ENCODE measurements at regions not wholly inside any gene's neighbourhood (a gene's known extent, or its start where the extent isn't known, plus 50 kb on each side); places are given as distances from the start of the nearest gene placed in this dataset.

GRCh38 chr1:117739504-117739903 is 133.7 kb downstream of the TENT5C start:
- no peak for TF ChIP-seq SIN3A (conservative IDR thresholded peaks at IDR 0.05 in 1 of 2, IDR thresholded peaks at IDR 0.05 in 1 of 2; ENCODE audit: low read depth in 1 of 2, low read length in 2 of 2)
- TF ChIP-seq POLR2A (IDR thresholded peaks at IDR 0.05; ENCODE audit: control extremely low read depth in 1 of 2, low read depth in 2 of 2, low read length in 2 of 2), result no peak
- TF ChIP-seq KDM1A (IDR thresholded peaks at IDR 0.05; ENCODE audit: borderline replicate concordance, low read length), result no peak
- Histone ChIP-seq H3K4me2 (ENCODE audit: insufficient read depth in 1 of 2, low read depth in 2 of 2, low read length in 2 of 2) (no peak overlapping the region), H3K27ac (ENCODE audit: low read depth, low read length) (no peak overlapping the region), H2BK120ac (replicated peaks; ENCODE audit: low read depth, low read length) (no peak overlapping the region), H2BK5ac (ENCODE audit: low read depth, low read length) (no peak overlapping the region), H4K20me1 (replicated peaks in 1 of 2; ENCODE audit: control insufficient read depth in 1 of 2, insufficient read depth in 2 of 2, low read length in 2 of 2) (no peaks in the 10 kb centered on the region), H3K14ac (ENCODE audit: insufficient read length) (no peak overlapping the region), H2AK5ac (ENCODE audit: low read depth, low read length) (no peak overlapping the region), H3K23ac (ENCODE audit: insufficient read length) (no peak overlapping the region), H3K4ac (replicated peaks; ENCODE audit: insufficient read length, low read depth, low read length) (no peak overlapping the region), H2BK15ac (ENCODE audit: low read length) (no peak overlapping the region), H3K4me1 (replicated peaks in 1 of 4; ENCODE audit: control insufficient read depth in 3 of 4, insufficient read depth in 4 of 4, low read length in 3 of 4) (no peaks in the 10 kb centered on the region), H4K91ac (replicated peaks; ENCODE audit: insufficient read length, low read length) (no peak overlapping the region), H3K79me1 (ENCODE audit: low read depth, low read length) (no peaks in the 10 kb centered on the region), H3K56ac (replicated peaks; ENCODE audit: insufficient read length, low read depth, low read length) (no peak overlapping the region), H2BK20ac (ENCODE audit: low read length) (no peak overlapping the region), H3K9me3 (ENCODE audit: insufficient read depth in 2 of 2, low read depth in 1 of 2, low read length in 1 of 2) (no peaks in the 10 kb centered on the region), H4K8ac (ENCODE audit: extremely low read depth, insufficient read depth, low read length) (no peak overlapping the region), H3K9ac (replicated peaks in 1 of 4; ENCODE audit: extremely low read depth in 1 of 4, low read depth in 3 of 4, low read length in 3 of 4) (no peak overlapping the region), H2AFZ (ENCODE audit: low read length) (no peak overlapping the region), H2BK12ac (ENCODE audit: low read depth, low read length) (no peak overlapping the region), H3K4me3 (ENCODE audit: extremely low read depth in 1 of 4, insufficient read depth in 2 of 4, low read depth in 3 of 4, low read length in 4 of 4) (no peak overlapping the region), H4K5ac (ENCODE audit: insufficient read length, low read depth, low read length) (no peak overlapping the region), H3K36me3 (ENCODE audit: control insufficient read depth in 2 of 4, insufficient read depth in 4 of 4, low read length in 3 of 4) (no peaks in the 10 kb centered on the region), H3K27me3 (replicated peaks in 1 of 4; ENCODE audit: control insufficient read depth in 3 of 4, extremely low read depth in 1 of 4, insufficient read depth in 3 of 4, low read length in 3 of 4) (no peaks in the 10 kb centered on the region), H3K79me2 (ENCODE audit: control insufficient read depth in 1 of 2, insufficient read depth in 2 of 2, low read length in 2 of 2) (no peaks in the 10 kb centered on the region), H3K18ac (ENCODE audit: extremely low read depth, low read length) (no peak overlapping the region), H3K23me2 (ENCODE audit: low read depth, low read length) (no peaks in the 10 kb centered on the region)
- DNase-seq (ENCODE audit: low read depth in 1 of 2, low spot score in 2 of 2) (no peak), FAIRE-seq (no peak)
- 95% methylated on average over 1 of the region's 1 CpG; no CpG with 5 or more reads in 1 of the 2 experiments for WGBS, 2 experiments (ENCODE audit: extremely low coverage in 1 of 2, insufficient coverage in 1 of 2, insufficient read length in 1 of 2, insufficient replicate concordance in 2 of 2, low coverage in 1 of 2, low lambda C conversion rate in 2 of 2, missing lambda C conversion rate in 1 of 2)
- ChIA-PET POLR2A (ENCODE audit: partially characterized antibody) (no interaction called here), CTCF (ENCODE audit: partially characterized antibody) (interaction anchor here (2.9 kb wide), 1 partner anchor 18 kb away, joined by 17 read pairs; no protein-coding TSS in a partner anchor)

Measured in H1 (cell line).